PC-9 (cell line): ENCODE measurements at regions not wholly inside any gene's neighbourhood (a gene's known extent, or its start where the extent isn't known, plus 50 kb on each side); places are given as distances from the start of the nearest gene placed in this dataset.

Experiments
- EZH2 ChIP-seq: fragments of 200-600 bp; sonication (generic); IDR thresholded peaks from 2 replicates; pipeline ENCODE4 v1.8.0; 2017; ENCODE audit warnings: antibody characterized with exemption, low read depth
- TF ChIP-seq, protein P1 (sequence below): fragments of 200-600 bp; sonication (generic); conservative IDR thresholded peaks from 2 replicates; pipeline ENCODE4 v1.6.1; 2017; ENCODE audit warnings: mixed run types, antibody characterized with exemption, mild to moderate bottlenecking, moderate library complexity

DNA sequence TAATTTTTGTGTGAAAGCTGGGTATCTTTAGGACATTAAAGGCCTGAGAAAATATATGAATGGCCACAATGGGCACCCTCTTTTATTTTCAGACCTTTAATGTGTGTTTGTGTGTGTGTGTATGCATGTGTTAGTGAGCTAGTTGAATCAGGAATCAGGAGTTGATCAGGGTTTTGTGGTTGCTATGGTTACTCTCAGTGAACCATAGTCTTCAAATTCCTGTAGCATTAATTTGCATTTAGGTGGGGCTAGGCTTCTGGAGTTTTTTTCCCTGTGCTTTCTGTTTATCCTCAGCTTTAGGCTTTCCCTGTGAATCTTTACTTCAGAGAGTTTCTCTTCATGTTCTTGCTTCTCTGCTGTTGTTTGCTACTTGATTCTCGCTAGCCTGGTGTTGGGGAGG is 122.0 kb upstream of the ONECUT1 start:
- TF ChIP-seq, protein P1, sequence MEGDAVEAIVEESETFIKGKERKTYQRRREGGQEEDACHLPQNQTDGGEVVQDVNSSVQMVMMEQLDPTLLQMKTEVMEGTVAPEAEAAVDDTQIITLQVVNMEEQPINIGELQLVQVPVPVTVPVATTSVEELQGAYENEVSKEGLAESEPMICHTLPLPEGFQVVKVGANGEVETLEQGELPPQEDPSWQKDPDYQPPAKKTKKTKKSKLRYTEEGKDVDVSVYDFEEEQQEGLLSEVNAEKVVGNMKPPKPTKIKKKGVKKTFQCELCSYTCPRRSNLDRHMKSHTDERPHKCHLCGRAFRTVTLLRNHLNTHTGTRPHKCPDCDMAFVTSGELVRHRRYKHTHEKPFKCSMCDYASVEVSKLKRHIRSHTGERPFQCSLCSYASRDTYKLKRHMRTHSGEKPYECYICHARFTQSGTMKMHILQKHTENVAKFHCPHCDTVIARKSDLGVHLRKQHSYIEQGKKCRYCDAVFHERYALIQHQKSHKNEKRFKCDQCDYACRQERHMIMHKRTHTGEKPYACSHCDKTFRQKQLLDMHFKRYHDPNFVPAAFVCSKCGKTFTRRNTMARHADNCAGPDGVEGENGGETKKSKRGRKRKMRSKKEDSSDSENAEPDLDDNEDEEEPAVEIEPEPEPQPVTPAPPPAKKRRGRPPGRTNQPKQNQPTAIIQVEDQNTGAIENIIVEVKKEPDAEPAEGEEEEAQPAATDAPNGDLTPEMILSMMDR = no peak
- TF ChIP-seq EZH2 = no peak
